ENCODE measurements at regions not wholly inside any gene's neighbourhood (a gene's known extent, or its start where the extent isn't known, plus 50 kb on each side); places are given as distances from the start of the nearest gene placed in this dataset.
"Not testable (repeated sequence)": the region's sequence is repeated elsewhere in the genome, so short reads cannot be mapped to it uniquely, and the experiment has no call there.

- TF ChIP-seq, protein P1, sequence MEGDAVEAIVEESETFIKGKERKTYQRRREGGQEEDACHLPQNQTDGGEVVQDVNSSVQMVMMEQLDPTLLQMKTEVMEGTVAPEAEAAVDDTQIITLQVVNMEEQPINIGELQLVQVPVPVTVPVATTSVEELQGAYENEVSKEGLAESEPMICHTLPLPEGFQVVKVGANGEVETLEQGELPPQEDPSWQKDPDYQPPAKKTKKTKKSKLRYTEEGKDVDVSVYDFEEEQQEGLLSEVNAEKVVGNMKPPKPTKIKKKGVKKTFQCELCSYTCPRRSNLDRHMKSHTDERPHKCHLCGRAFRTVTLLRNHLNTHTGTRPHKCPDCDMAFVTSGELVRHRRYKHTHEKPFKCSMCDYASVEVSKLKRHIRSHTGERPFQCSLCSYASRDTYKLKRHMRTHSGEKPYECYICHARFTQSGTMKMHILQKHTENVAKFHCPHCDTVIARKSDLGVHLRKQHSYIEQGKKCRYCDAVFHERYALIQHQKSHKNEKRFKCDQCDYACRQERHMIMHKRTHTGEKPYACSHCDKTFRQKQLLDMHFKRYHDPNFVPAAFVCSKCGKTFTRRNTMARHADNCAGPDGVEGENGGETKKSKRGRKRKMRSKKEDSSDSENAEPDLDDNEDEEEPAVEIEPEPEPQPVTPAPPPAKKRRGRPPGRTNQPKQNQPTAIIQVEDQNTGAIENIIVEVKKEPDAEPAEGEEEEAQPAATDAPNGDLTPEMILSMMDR (IDR thresholded peaks at IDR 0.05; ENCODE audit: low read depth, low read length, missing input control): not testable (repeated sequence)
- not testable (repeated sequence) for TF ChIP-seq RAD21 (IDR thresholded peaks at IDR 0.05); TAF1 (conservative IDR thresholded peaks at IDR 0.05); JUND (IDR thresholded peaks at IDR 0.05); SP1 (IDR thresholded peaks at IDR 0.05); HNF4G (IDR thresholded peaks at IDR 0.05); YY1 (IDR thresholded peaks at IDR 0.05)
- TF ChIP-seq, protein P2, sequence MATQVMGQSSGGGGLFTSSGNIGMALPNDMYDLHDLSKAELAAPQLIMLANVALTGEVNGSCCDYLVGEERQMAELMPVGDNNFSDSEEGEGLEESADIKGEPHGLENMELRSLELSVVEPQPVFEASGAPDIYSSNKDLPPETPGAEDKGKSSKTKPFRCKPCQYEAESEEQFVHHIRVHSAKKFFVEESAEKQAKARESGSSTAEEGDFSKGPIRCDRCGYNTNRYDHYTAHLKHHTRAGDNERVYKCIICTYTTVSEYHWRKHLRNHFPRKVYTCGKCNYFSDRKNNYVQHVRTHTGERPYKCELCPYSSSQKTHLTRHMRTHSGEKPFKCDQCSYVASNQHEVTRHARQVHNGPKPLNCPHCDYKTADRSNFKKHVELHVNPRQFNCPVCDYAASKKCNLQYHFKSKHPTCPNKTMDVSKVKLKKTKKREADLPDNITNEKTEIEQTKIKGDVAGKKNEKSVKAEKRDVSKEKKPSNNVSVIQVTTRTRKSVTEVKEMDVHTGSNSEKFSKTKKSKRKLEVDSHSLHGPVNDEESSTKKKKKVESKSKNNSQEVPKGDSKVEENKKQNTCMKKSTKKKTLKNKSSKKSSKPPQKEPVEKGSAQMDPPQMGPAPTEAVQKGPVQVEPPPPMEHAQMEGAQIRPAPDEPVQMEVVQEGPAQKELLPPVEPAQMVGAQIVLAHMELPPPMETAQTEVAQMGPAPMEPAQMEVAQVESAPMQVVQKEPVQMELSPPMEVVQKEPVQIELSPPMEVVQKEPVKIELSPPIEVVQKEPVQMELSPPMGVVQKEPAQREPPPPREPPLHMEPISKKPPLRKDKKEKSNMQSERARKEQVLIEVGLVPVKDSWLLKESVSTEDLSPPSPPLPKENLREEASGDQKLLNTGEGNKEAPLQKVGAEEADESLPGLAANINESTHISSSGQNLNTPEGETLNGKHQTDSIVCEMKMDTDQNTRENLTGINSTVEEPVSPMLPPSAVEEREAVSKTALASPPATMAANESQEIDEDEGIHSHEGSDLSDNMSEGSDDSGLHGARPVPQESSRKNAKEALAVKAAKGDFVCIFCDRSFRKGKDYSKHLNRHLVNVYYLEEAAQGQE (IDR thresholded peaks at IDR 0.05): not testable (repeated sequence)
Measured at GRCh38 chr7:153743434-153743833, 308.8 kb upstream of the DPP6 start.

All from liver (tissue), 3 donors.